ENCODE measurements at regions not wholly inside any gene's neighbourhood (a gene's known extent, or its start where the extent isn't known, plus 50 kb on each side); places are given as distances from the start of the nearest gene placed in this dataset.

- TF ChIP-seq POLR2AphosphoS5 (IDR thresholded peaks at IDR 0.05; ENCODE audit: borderline replicate concordance, low read depth, low read length) (no peak), EZH2 (IDR thresholded peaks at IDR 0.05) (no peak), FOXP2 (optimal IDR thresholded peaks at IDR 0.05; ENCODE audit: control extremely low read depth, extremely low read length, insufficient read depth) (no peak)
These were observed 76.9 kb upstream of the MAFB start for GRCh38 chr20:40765814-40766480.
